GM12875 (cell line): ENCODE measurements at regions not wholly inside any gene's neighbourhood (a gene's known extent, or its start where the extent isn't known, plus 50 kb on each side); places are given as distances from the start of the nearest gene placed in this dataset.

ENCODE experiments used
- H3K4me3 ChIP-seq: one replicate; pipeline ENCODE4 v1.5.1; 2011; ENCODE audit warnings: low read depth, low read length, control low read depth
- TF ChIP-seq, protein P1 (sequence below): IDR thresholded peaks from 2 replicates; pipeline ENCODE4 v1.5.1; 2011; ENCODE audit warnings: low read depth, mild to moderate bottlenecking, control low read depth, inconsistent platforms, low read length, moderate library complexity, borderline replicate concordance; ENCODE audit not compliant: insufficient read depth

DNA sequence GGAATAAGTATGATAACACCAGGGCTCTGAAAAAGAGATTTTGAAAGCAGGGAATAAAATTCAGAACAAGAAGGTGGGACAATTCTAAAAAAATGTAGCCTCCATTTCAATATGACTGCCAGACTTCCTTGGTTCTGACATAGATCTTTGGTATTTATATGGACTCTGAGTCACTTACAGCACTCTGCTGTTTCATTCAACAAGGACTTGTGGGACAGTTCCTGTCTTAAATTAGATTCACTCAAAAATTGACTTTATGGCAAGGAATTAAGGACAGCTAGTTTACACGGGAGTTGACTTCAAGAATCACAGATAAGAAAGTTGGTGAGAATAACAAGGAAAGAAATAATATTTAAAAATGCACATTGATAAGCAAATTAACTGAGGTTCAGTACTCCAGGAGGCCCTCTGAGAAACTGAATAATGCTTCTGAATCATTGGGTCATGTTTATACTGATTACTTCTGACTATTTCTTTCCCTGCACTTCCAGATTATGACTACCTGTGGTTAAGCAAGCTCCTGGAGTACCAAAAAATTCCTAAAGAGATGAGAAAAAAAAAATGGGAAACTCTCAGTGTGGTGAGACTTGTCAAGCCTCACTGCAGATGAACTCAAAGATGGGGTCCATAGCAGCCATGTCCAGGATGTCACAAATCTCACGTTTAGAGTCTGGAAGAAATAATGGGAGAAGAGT lies 828.3 kb upstream of the PIK3C3 start:
- TF ChIP-seq, protein P1, sequence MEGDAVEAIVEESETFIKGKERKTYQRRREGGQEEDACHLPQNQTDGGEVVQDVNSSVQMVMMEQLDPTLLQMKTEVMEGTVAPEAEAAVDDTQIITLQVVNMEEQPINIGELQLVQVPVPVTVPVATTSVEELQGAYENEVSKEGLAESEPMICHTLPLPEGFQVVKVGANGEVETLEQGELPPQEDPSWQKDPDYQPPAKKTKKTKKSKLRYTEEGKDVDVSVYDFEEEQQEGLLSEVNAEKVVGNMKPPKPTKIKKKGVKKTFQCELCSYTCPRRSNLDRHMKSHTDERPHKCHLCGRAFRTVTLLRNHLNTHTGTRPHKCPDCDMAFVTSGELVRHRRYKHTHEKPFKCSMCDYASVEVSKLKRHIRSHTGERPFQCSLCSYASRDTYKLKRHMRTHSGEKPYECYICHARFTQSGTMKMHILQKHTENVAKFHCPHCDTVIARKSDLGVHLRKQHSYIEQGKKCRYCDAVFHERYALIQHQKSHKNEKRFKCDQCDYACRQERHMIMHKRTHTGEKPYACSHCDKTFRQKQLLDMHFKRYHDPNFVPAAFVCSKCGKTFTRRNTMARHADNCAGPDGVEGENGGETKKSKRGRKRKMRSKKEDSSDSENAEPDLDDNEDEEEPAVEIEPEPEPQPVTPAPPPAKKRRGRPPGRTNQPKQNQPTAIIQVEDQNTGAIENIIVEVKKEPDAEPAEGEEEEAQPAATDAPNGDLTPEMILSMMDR = no peak
- H3K4me3 ChIP-seq = no peak overlapping the region

DNA sequence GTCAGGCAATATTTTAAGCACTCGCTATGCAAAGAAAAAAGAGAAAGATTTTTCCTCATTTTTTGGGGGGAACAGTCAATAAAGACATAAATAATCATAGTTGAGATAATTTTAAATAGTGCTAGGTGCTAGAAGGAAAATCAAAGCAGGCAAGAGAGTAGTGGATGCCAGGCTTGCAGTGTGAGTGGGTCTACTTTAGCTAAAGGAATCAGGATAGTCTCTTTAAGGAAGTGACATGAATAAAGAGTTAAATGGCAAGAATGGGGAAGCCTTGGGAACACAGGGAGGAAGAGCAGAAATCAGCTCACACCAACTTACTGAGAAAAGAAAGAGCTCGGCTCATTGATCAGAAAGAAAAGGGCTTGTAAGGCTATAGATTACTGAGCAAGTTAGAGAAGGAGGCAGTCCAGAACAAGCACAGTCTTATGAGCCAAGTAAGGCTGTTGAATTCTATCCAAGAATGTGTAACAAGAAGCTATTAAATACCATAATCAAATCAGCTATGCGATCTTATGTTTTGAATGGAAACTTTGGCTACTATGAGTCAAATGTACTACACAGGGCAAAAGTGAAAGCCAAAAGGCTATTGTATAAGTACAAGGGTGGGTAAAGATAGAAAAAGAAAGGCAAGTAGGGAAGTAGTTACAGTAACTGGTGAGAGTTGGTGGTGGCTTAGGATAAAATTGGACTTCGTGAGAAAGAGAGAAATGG lies 833.8 kb upstream of the PIK3C3 start:
- H3K4me3 ChIP-seq = no peak overlapping the region
- TF ChIP-seq, protein P1 = no peak

DNA sequence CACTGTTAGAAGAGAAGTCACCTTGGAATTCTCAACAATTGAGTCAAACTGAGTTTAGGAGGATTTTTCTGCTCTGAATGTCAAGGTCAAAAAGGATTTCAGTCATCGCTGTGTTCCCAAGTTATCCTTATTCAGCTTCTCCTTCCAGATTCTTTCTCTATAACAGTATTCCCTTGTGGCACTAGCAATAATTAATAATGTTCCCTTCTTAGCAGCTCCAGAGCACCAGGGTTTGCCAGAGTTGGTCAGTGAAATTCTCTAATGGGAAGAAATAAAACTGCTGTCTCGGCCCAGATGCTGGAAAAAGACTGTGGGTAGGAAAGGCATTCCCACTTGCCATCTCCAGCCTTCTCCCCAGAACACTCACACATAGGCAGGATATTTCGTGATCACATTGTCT lies 836.0 kb upstream of the PIK3C3 start:
- TF ChIP-seq, protein P1 = no peak
- no peak overlapping the region for H3K4me3 ChIP-seq

DNA sequence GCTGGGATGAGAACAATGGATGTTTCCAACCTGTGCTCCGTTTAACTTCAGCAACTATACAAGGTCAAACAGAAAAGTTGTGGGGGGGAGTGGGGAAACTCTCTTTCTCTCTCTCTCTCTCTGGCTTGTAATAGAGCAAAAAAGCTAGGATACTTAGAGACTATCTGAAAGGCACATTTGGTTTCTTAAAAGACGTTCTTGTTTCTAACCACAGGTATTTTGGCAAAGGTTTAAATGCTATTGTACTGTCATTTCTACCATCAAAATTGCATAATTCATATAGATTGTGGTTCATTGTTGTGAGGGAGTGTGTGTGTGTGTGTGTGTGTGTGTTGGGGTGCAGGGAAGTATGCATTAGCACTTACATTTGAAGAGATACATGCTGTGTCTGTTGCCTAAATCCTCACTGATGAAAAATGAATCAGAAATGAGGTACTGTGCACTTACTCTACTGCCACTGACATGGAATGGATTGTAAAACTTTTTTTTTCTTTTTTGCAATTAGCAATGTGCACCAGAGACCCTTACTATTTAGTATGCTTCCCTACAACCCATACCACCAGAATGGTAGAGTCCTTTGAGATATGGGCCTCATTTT lies 841.0 kb upstream of the PIK3C3 start:
- no peak overlapping the region for H3K4me3 ChIP-seq
- TF ChIP-seq, protein P1 = no peak

DNA sequence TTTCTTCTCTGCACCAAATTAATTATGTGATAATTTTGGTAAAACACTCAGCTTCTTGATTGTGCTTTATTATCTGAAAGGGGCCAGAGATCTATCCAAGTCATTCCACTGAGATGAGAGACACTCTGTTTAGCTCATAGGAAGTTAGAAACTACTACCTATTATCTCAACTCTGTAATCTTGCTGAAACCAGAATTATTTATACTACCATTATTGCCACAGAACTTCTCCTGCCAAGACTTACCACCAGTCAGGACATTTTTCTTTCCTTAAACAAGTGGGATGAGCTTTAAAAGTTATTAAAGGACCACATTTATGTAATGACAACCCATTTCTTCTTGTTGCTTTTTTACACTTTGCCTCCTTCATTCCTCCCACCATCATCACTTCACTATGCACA lies 855.6 kb upstream of the PIK3C3 start:
- TF ChIP-seq, protein P1 = no peak
- H3K4me3 ChIP-seq = no peak overlapping the region

DNA sequence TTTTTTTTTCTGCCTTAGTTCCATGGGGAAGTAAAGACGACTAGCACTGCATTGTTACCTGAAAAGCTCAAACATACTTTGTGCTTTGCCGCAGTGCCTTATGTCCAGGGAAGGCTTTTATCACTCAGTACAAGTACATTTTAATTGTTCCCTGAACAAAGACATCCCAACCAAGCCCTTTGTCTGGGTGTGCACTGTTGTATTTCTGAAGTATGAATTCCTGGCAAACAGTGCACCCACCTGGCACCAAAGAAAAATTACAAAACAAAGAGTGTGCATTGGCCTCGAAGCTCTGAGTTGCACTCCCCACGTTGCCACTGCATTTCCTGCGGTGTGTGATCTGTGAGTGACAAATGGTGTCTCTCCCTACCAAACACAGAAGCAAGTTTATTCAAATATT lies 858.5 kb upstream of the PIK3C3 start:
- no peak overlapping the region for H3K4me3 ChIP-seq
- TF ChIP-seq, protein P1 = no peak
